AG04450 (cell line): ENCODE measurements at regions not wholly inside any gene's neighbourhood (a gene's known extent, or its start where the extent isn't known, plus 50 kb on each side); places are given as distances from the start of the nearest gene placed in this dataset.
"Not testable (repeated sequence)": the region's sequence is repeated elsewhere in the genome, so short reads cannot be mapped to it uniquely, and the experiment has no call there.

ENCODE experiments used
- CTCF ChIA-PET: fragments of 300-600, 350-600 bp; formaldehyde crosslinking; extraction: SDS; loops from one replicate; lab custom pipeline; 2022; ENCODE audit warnings: antibody characterized with exemption, inconsistent platforms; lab: Charles Lee
- POLR2A ChIA-PET: fragments of 350-600 bp; formaldehyde crosslinking; extraction: SDS; loops from one replicate; lab custom pipeline; 2021; ENCODE audit warnings: antibody characterized with exemption, inconsistent platforms; lab: Yijun Ruan, JAX
- DNase-seq: peaks from one replicate; pipeline ENCODE4 v3.0.0-alpha.2; 2011; ENCODE audit warnings: low read depth, low spot score
- H3K27ac ChIP-seq: one replicate; pipeline ENCODE4 v1.5.1; 2012; ENCODE audit warnings: low read depth, low read length, control low read depth
- H3K27me3 ChIP-seq: one replicate; pipeline ENCODE4 v1.6.0; 2012; ENCODE audit warnings: low read length; ENCODE audit not compliant: control insufficient read depth, insufficient read depth
- H3K4me3 ChIP-seq: 2 replicates; pipeline ENCODE4 v1.5.1; 2011; ENCODE audit warnings: mild to moderate bottlenecking, low read depth, low read length, control low read depth
- H3K9me3 ChIP-seq: 2 replicates; pipeline ENCODE4 v1.5.1; 2012; ENCODE audit warnings: low read length; ENCODE audit not compliant: control insufficient read depth, insufficient read depth
- CTCF ChIP-seq: IDR thresholded peaks from 2 replicates; pipeline ENCODE4 v1.5.1; 2011; ENCODE audit warnings: low read depth, low read length, control low read depth, inconsistent platforms

GRCh38 chr11:47928426-47928825 is 51.9 kb upstream of the PTPRJ start:
- Histone ChIP-seq H3K9me3 (no peaks in the 10 kb centered on the region), H3K27ac (no peak overlapping the region), H3K27me3 (no peaks in the 10 kb centered on the region), H3K4me3 (no peak overlapping the region)
- ChIA-PET CTCF (interaction anchor here (1.5 kb wide), 1 partner anchor 244 kb away, joined by 3 read pairs; no protein-coding TSS in a partner anchor), POLR2A (interaction anchor here (0.7 kb wide), 1 partner anchor 134 kb away, joined by 10 read pairs; no protein-coding TSS in a partner anchor)
- no peak for DNase-seq
- no peak for TF ChIP-seq CTCF

GRCh38 chr11:47924184-47924691 is 56.1 kb upstream of the PTPRJ start:
- no peak for TF ChIP-seq CTCF
- POLR2A ChIA-PET, result interaction anchor here (0.7 to 1.6 kb wide), 4 partner anchors 17 to 139 kb away, joined by 3 to 6 read pairs (median 4); partner anchors contain the start of gene NUP160

GRCh38 chr11:47923667-47924066 is 56.7 kb upstream of the PTPRJ start:
- no peaks in the 10 kb centered on the region for H3K27me3 ChIP-seq
- no peak for DNase-seq
- peak overlapping the region; percentile 73 for H3K27ac ChIP-seq
- H3K4me3 ChIP-seq, result no peak overlapping the region
- no peak for TF ChIP-seq CTCF
- H3K9me3 ChIP-seq, result no peaks in the 10 kb centered on the region
- POLR2A ChIA-PET, result interaction anchor here (0.7 to 1.6 kb wide), 4 partner anchors 8 to 140 kb away, joined by 4 to 6 read pairs (median 5); no protein-coding TSS in a partner anchor
- CTCF ChIA-PET, result interaction anchor here (0.6 to 2.9 kb wide), 4 partner anchors 11 to 184 kb away, joined by 3 to 28 read pairs (median 5); no protein-coding TSS in a partner anchor

More at GRCh38 chr11:47924184-47924691, 56.1 kb upstream of the PTPRJ start:
- CTCF ChIA-PET, result interaction anchor here (0.6 to 2.9 kb wide), 3 partner anchors 10 to 184 kb away, joined by 3 to 28 read pairs (median 7); no protein-coding TSS in a partner anchor
- H3K9me3 ChIP-seq, result no peaks in the 10 kb centered on the region
- peak overlapping the region; percentile 73 for H3K27ac ChIP-seq
- no peak for DNase-seq
- no peak overlapping the region for H3K4me3 ChIP-seq
- no peaks in the 10 kb centered on the region for H3K27me3 ChIP-seq

DNA sequence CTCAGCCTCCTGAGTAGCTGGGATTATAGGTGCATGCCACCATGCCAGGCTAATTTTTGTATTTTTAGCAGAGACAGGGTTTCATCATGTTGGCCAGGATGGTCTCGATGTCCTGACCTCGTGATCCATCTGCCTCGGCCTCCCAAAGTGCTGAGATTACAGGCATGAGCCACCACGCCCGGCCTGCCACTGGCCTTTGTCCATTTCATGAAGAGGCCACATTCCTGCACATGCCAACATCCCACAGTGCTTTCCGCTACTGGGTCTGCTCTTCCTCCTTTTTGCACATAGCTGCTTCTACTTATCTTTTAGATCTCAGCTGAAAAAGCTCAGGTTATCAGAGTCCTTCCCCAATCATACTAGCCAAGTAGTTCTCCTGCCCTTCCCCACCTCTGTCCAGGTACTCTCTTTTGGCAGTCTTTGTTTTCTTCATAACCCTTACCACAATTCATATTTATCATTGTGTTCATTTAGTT is 59.2 kb upstream of the PTPRJ start:
- H3K27ac ChIP-seq, H3K27me3 ChIP-seq, H3K4me3 ChIP-seq, H3K9me3 ChIP-seq, DNase-seq: not testable (repeated sequence)
- ChIA-PET CTCF (interaction anchor here (0.6 to 2.3 kb wide), 4 partner anchors 11 to 68 kb away, joined by 4 to 10 read pairs (median 8); no protein-coding TSS in a partner anchor), POLR2A (interaction anchor here (0.6 kb wide), 1 partner anchor 1648 kb away, joined by 4 read pairs; no protein-coding TSS in a partner anchor)

GRCh38 chr11:47918882-47919495 is 61.4 kb upstream of the PTPRJ start:
- Histone ChIP-seq H3K27ac (peak overlapping the region; percentile 92), H3K9me3 (no peaks in the 10 kb centered on the region), H3K4me3 (no peak overlapping the region), H3K27me3 (no peaks in the 10 kb centered on the region)
- CTCF ChIA-PET, result interaction anchor here (1.2 to 2.3 kb wide), 3 partner anchors 15 to 190 kb away, joined by 3 to 9 read pairs (median 7); no protein-coding TSS in a partner anchor
- no peak for DNase-seq
- no peak for TF ChIP-seq CTCF
- POLR2A ChIA-PET, result no interaction called here
